HEK293 (cell line): ENCODE measurements at regions not wholly inside any gene's neighbourhood (a gene's known extent, or its start where the extent isn't known, plus 50 kb on each side); places are given as distances from the start of the nearest gene placed in this dataset.

Experiments used
- CTCF ChIA-PET: fragments of 350-600 bp; formaldehyde crosslinking; extraction: SDS; loops from one replicate; lab custom pipeline; 2021; ENCODE audit warnings: antibody characterized with exemption; lab: Yijun Ruan, JAX
- POLR2A ChIA-PET: fragments of 300-600 bp; formaldehyde crosslinking; extraction: SDS; loops from one replicate; lab custom pipeline; 2020; ENCODE audit warnings: antibody characterized with exemption, inconsistent platforms; lab: Yijun Ruan, JAX
- H3K27ac ChIP-seq: fragments of 200-500 bp; sonication (Bioruptor generic); 2 replicates; pipeline ENCODE4 v1.5.1; 2014; ENCODE audit warnings: low read depth, low read length, control low read depth, inconsistent platforms; ENCODE audit errors: extremely low read depth
- H3K36me3 ChIP-seq, 2 experiments: fragments of 200-500 bp in 1 of 2; sonication (Bioruptor generic) in 1 of 2; 1 replicate in 1 of 2; 2 replicates in 1 of 2; pipeline ENCODE4 v1.5.1; 2014 to 2017; ENCODE audit warnings: inconsistent platforms in 2 of 2, low read length in 2 of 2; ENCODE audit not compliant: control insufficient read depth in 2 of 2, insufficient read depth in 1 of 2
- H3K4me1 ChIP-seq: fragments of 200-500 bp; sonication (Bioruptor generic); 2 replicates; pipeline ENCODE4 v1.5.1; 2014; ENCODE audit warnings: mild to moderate bottlenecking, low read length, inconsistent platforms; ENCODE audit not compliant: control insufficient read depth, insufficient read depth
- H3K4me3 ChIP-seq: 2 replicates; pipeline ENCODE4 v1.5.1; 2011; ENCODE audit warnings: low read depth, mild to moderate bottlenecking, control low read depth, low read length, moderate library complexity
- H3K9me3 ChIP-seq: fragments of 200-500 bp; sonication (Bioruptor generic); 2 replicates; pipeline ENCODE4 v1.5.1; 2014; ENCODE audit warnings: low read depth, low read length, inconsistent platforms; ENCODE audit not compliant: control insufficient read depth, insufficient read depth
- OVOL3 ChIP-seq: fragments of 450-650 bp; formaldehyde crosslinking; IDR thresholded peaks from 2 replicates; pipeline ENCODE4 v1.5.1; 2016; ENCODE audit warnings: missing biosample characterization, missing genetic modification characterization
- PRDM1 ChIP-seq: fragments of 450-650 bp; formaldehyde crosslinking; IDR thresholded peaks from 2 replicates; pipeline ENCODE4; 2016; ENCODE audit warnings: missing biosample characterization, missing genetic modification characterization
- ZBTB17 ChIP-seq: fragments of 450-650 bp; formaldehyde crosslinking; IDR thresholded peaks from 2 replicates; pipeline ENCODE4 v1.5.1; 2016; ENCODE audit warnings: missing biosample characterization, missing genetic modification characterization
- ZBTB20 ChIP-seq: fragments of 450-650 bp; formaldehyde crosslinking; IDR thresholded peaks from 2 replicates; pipeline ENCODE4 v1.5.1; 2016; ENCODE audit warnings: missing biosample characterization, missing genetic modification characterization
- ZBTB21 ChIP-seq: fragments of 450-650 bp; formaldehyde crosslinking; IDR thresholded peaks from 2 replicates; pipeline ENCODE4 v1.5.1; 2017; ENCODE audit warnings: missing biosample characterization, missing genetic modification characterization
- ZIC2 ChIP-seq: fragments of 450-650 bp; formaldehyde crosslinking; IDR thresholded peaks from 2 replicates; pipeline ENCODE4 v1.5.1; 2016; ENCODE audit warnings: missing biosample characterization, missing genetic modification characterization
- ZNF121 ChIP-seq: fragments of 450-650 bp; formaldehyde crosslinking; IDR thresholded peaks from 2 replicates; pipeline ENCODE4 v1.5.1; 2016; ENCODE audit warnings: missing biosample characterization, missing genetic modification characterization
- ZNF202 ChIP-seq: fragments of 450-650 bp; formaldehyde crosslinking; IDR thresholded peaks from 2 replicates; pipeline ENCODE4 v1.5.1; 2016; ENCODE audit warnings: missing biosample characterization, missing genetic modification characterization, borderline replicate concordance
- ZNF211 ChIP-seq: fragments of 450-650 bp; formaldehyde crosslinking; IDR thresholded peaks from 2 replicates; pipeline ENCODE4 v1.5.1; 2016; ENCODE audit warnings: low read depth, missing biosample characterization, missing genetic modification characterization
- ZNF239 ChIP-seq: fragments of 450-650 bp; formaldehyde crosslinking; IDR thresholded peaks from 2 replicates; pipeline ENCODE4 v1.5.1; 2016; ENCODE audit warnings: missing biosample characterization, missing genetic modification characterization
- ZNF324 ChIP-seq: fragments of 450-650 bp; formaldehyde crosslinking; IDR thresholded peaks from 2 replicates; pipeline ENCODE4 v1.5.1; 2016; ENCODE audit warnings: missing biosample characterization, missing genetic modification characterization
- ZNF335 ChIP-seq: fragments of 450-650 bp; formaldehyde crosslinking; conservative IDR thresholded peaks from 2 replicates; pipeline ENCODE4 v1.5.1; 2016; ENCODE audit warnings: missing biosample characterization, missing genetic modification characterization
- ZNF350 ChIP-seq: fragments of 450-650 bp; formaldehyde crosslinking; IDR thresholded peaks from 2 replicates; pipeline ENCODE4 v1.5.0; 2017; ENCODE audit warnings: missing biosample characterization, mild to moderate bottlenecking, missing genetic modification characterization
- ZNF37A ChIP-seq: fragments of 450-650 bp; IDR thresholded peaks from 2 replicates; pipeline ENCODE4 v1.5.1; 2018; ENCODE audit warnings: missing biosample characterization, missing genetic modification characterization
- ZNF48 ChIP-seq: fragments of 450-650 bp; formaldehyde crosslinking; IDR thresholded peaks from 2 replicates; pipeline ENCODE4 v1.5.1; 2016; ENCODE audit warnings: missing biosample characterization, missing genetic modification characterization
- ZNF518A ChIP-seq: fragments of 450-650 bp; formaldehyde crosslinking; conservative IDR thresholded peaks from 2 replicates; pipeline ENCODE4 v1.5.1; 2016; ENCODE audit warnings: low read depth, missing biosample characterization, missing genetic modification characterization
- ZNF521 ChIP-seq: fragments of 450-650 bp; formaldehyde crosslinking; IDR thresholded peaks from 2 replicates; pipeline ENCODE4 v1.5.1; 2017; ENCODE audit warnings: missing biosample characterization, mild to moderate bottlenecking, missing genetic modification characterization
- ZNF529 ChIP-seq: fragments of 450-650 bp; formaldehyde crosslinking; IDR thresholded peaks from 2 replicates; pipeline ENCODE4 v1.5.1; 2017; ENCODE audit warnings: missing genetic modification characterization, missing biosample characterization; ENCODE audit not compliant: insufficient replicate concordance
- ZNF530 ChIP-seq: fragments of 450-650 bp; formaldehyde crosslinking; IDR thresholded peaks from 2 replicates; pipeline ENCODE4 v1.5.1; 2016; ENCODE audit warnings: low read depth, missing biosample characterization, missing genetic modification characterization
- ZNF548 ChIP-seq: fragments of 450-650 bp; formaldehyde crosslinking; IDR thresholded peaks from 2 replicates; pipeline ENCODE4 v1.5.1; 2016; ENCODE audit warnings: missing biosample characterization, missing genetic modification characterization
- ZNF549 ChIP-seq: fragments of 450-650 bp; IDR thresholded peaks from 2 replicates; pipeline ENCODE4 v1.5.1; 2018; ENCODE audit warnings: missing biosample characterization, missing genetic modification characterization, mild to moderate bottlenecking, inconsistent platforms, moderate library complexity
- ZNF560 ChIP-seq: fragments of 450-650 bp; formaldehyde crosslinking; IDR thresholded peaks from 2 replicates; pipeline ENCODE4 v1.5.1; 2017; ENCODE audit warnings: missing biosample characterization, missing genetic modification characterization, borderline replicate concordance
- ZNF580 ChIP-seq: fragments of 450-650 bp; formaldehyde crosslinking; IDR thresholded peaks from 2 replicates; pipeline ENCODE4 v1.5.1; 2016; ENCODE audit warnings: missing biosample characterization, missing genetic modification characterization
- ZNF623 ChIP-seq: fragments of 450-650 bp; formaldehyde crosslinking; IDR thresholded peaks from 2 replicates; pipeline ENCODE4 v1.5.1; 2016; ENCODE audit warnings: missing biosample characterization, missing genetic modification characterization
- ZNF626 ChIP-seq: fragments of 450-650 bp; sonication (Bioruptor Pico); formaldehyde crosslinking; IDR thresholded peaks from 2 replicates; pipeline ENCODE4 v1.5.1; 2018; ENCODE audit warnings: missing biosample characterization, missing genetic modification characterization, inconsistent platforms
- ZNF654 ChIP-seq: fragments of 450-650 bp; formaldehyde crosslinking; IDR thresholded peaks from 2 replicates; pipeline ENCODE4 v1.5.1; 2016; ENCODE audit warnings: low read depth, missing biosample characterization, missing genetic modification characterization
- ZSCAN30 ChIP-seq: fragments of 450-650 bp; IDR thresholded peaks from 2 replicates; pipeline ENCODE4 v1.5.1; 2018; ENCODE audit warnings: missing biosample characterization, mild to moderate bottlenecking, missing genetic modification characterization, moderate library complexity

GRCh38 chr10:52525761-52526160, 211.7 kb downstream of the DKK1 start:
- Histone ChIP-seq H3K36me3 (no peaks in the 10 kb centered on the region), H3K4me3 (no peak overlapping the region), H3K27ac (no peak overlapping the region), H3K4me1 (no peaks in the 10 kb centered on the region), H3K9me3 (no peaks in the 10 kb centered on the region)
- ChIA-PET POLR2A (no interaction called here), CTCF (interaction anchor here (0.7 kb wide), 1 partner anchor 27 kb away, joined by 3 read pairs; no protein-coding TSS in a partner anchor)
- TF ChIP-seq ZBTB17 (tag by site-specific recombination) (no peak), ZNF623 (tag by site-specific recombination) (no peak)

- CTCF ChIA-PET: no interaction called here
Observed at GRCh38 chr10:52526251-52526823, 212.3 kb downstream of the DKK1 start.

GRCh38 chr10:52532650-52533290, 218.7 kb downstream of the DKK1 start:
- no peak overlapping the region for H3K27ac ChIP-seq
- H3K36me3 ChIP-seq: no peaks in the 10 kb centered on the region
- TF ChIP-seq ZNF654 (no peak), ZNF350 (tag by site-specific recombination) (no peak), ZNF530 (tag by site-specific recombination) (no peak), ZNF48 (no peak), ZNF335 (tag by site-specific recombination) (no peak), ZNF239 (tag by site-specific recombination) (no peak), ZNF626 (tag by site-specific recombination) (no peak), ZNF121 (tag by site-specific recombination) (no peak), ZNF37A (tag by site-specific recombination) (no peak), ZNF529 (tag by site-specific recombination) (no peak), ZNF518A (no peak), ZIC2 (tag by site-specific recombination) (no peak), ZNF560 (no peak), ZNF580 (tag by site-specific recombination) (no peak), ZBTB21 (tag by site-specific recombination) (no peak), ZBTB20 (tag by site-specific recombination) (no peak), ZNF211 (tag by site-specific recombination) (no peak)
- ChIA-PET POLR2A (no interaction called here), CTCF (no interaction called here)
- no peak overlapping the region for H3K4me3 ChIP-seq
- no peaks in the 10 kb centered on the region for H3K9me3 ChIP-seq
- H3K4me1 ChIP-seq: no peaks in the 10 kb centered on the region

More at GRCh38 chr10:52526251-52526823, 212.3 kb downstream of the DKK1 start:
- POLR2A ChIA-PET: no interaction called here
- H3K27ac ChIP-seq: no peak overlapping the region
- no peaks in the 10 kb centered on the region for H3K9me3 ChIP-seq
- TF ChIP-seq ZNF549 (tag by site-specific recombination): no peak
- no peak for TF ChIP-seq ZNF324 (tag by site-specific recombination)
- no peak for TF ChIP-seq ZNF202 (tag by site-specific recombination)
- TF ChIP-seq ZNF548 (tag by site-specific recombination): no peak
- TF ChIP-seq ZNF211 (tag by site-specific recombination): no peak
- TF ChIP-seq ZSCAN30 (tag by site-specific recombination): no peak
- no peak for TF ChIP-seq OVOL3
- TF ChIP-seq ZNF521: no peak
- no peak for TF ChIP-seq PRDM1 (tag by site-specific recombination)
- no peaks in the 10 kb centered on the region for H3K36me3 ChIP-seq
- no peak overlapping the region for H3K4me3 ChIP-seq
- H3K4me1 ChIP-seq: no peaks in the 10 kb centered on the region
